CD1c-positive myeloid dendritic cell (primary cell): ENCODE measurements at regions not wholly inside any gene's neighbourhood (a gene's known extent, or its start where the extent isn't known, plus 50 kb on each side); places are given as distances from the start of the nearest gene placed in this dataset.

Source experiments
- DNase-seq: peaks from one replicate; pipeline ENCODE4 v3.0.0-alpha.2; 2016; ENCODE audit errors: extremely low spot score

GRCh38 chr2:104635608-104636007, 218.3 kb upstream of the POU3F3 start:
- no peak for DNase-seq

GRCh38 chr2:104638190-104638858, 215.6 kb upstream of the POU3F3 start:
- no peak for DNase-seq

GRCh38 chr2:104638859-104639202, 215.1 kb upstream of the POU3F3 start:
- no peak for DNase-seq

- DNase-seq, result no peak
Observed at GRCh38 chr2:104641786-104642185, 212.1 kb upstream of the POU3F3 start.

DNA sequence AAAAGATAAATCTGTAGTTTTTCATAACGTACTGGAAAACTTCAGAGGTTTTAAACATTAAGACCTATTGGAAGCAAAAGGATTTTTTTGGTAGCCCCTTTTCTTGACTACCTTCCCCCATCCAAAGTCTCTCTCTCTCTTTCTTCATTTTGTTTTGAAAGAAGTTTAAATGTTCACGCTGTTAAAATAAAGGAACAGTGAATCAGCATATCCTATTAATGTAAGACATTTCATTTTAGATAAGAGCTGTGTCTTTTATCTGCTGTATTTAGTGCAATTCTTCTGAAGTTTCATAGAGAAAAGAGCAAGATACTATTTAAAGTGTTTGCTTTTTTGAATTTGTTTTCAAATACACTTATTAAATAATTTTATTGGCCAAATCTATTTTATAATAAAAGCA, 205.5 kb upstream of the POU3F3 start:
- no peak for DNase-seq

DNA sequence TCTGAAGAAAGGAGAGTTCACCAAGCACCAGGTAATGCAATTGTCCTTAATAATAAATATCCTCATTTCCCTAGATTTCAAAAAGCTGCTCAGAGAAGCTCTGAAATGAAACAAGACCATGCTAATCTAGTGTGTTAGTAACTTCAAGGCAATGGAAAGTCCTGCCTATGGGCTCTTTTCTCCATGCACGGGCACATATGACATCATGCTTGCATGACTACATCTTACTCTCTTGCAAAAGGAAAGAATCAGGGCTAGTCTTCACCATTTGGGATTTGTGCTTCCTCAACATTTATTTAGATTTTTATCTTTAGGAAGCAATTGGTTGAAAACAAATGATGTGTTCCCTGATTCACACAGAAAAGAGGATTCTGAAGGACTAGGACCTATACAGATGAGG, 204.0 kb upstream of the POU3F3 start:
- DNase-seq, result no peak

GRCh38 chr2:104650405-104650996, 203.4 kb upstream of the POU3F3 start:
- no peak for DNase-seq

DNA sequence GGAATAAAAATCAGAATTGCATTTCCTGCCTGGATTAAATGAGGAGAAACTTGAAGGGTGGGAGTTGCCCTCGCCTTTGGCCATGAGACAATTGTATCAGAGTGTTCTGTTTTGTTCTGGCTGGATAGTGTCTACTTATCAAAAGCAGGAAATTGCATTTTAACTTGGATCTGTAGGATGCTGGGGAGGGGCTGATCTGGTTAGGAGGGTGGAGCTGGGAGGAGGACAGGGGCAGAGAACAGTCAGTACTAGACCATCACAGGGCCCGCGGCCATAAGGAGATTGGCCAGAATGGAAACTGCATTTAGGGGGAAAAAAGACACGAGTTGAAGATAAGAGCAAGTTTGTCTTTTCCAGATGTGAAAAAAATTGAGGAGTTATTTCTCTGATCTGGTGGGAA, 199.1 kb upstream of the POU3F3 start:
- no peak for DNase-seq

- DNase-seq, result no peak
Observed at GRCh38 chr2:104656571-104657163, 197.2 kb upstream of the POU3F3 start.

DNA sequence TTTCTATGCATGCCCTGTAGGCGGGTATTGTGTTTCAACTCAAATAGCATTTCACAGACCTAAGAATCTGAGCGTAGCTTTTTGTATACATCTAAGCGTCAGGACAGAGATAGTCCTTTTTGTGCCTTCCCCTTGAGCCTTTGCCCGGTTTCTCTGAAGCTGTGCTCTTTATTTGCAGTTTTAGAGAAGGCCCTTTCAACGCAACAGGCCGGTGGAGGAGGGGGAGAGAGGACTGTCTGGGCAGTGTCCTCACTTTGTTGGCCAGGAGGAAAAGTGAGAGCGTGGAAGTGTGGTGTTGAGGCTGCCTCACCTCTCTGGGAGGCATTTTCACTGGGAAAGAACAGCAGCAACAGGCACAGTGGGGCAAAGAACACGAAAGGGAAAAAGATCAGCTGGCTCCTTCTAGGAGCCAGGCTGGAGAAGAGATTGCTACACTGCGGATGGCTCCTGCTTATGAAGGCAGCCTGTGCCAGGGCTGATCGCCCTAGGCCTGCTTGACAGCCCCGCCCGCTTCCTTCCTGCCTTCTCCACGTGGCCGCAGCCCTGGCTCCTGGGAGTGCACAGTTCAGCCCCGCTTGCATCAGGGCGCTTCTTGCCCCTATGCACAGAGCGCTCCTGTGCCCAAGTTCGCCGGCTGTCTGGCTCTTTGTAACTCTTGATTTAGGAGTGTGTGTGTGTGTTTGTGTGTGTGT, 195.6 kb upstream of the POU3F3 start:
- peak; percentile 39 for DNase-seq

- DNase-seq, result peak; percentile 8
Observed at GRCh38 chr2:104658904-104659591, 194.9 kb upstream of the POU3F3 start.

- no peak for DNase-seq
Observed at GRCh38 chr2:104660991-104661390, 192.9 kb upstream of the POU3F3 start.

DNA sequence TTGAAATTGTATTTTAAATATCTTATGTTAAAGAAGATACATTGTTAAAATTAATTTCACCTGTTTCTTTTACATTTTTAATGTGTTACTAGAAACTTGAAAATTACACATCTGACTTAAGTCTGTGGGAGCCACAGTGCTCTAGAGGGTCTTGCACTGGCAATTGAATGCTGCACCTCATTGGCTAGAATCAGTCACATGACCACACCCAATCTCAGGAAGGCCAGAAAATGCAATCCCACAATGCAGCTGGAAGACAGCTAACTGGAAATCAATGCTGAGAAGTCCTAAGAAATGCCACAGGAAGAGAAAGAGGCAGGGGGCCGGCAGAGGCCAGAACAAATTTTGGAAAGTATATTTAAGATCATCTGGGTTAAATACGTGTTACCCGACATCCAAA, 189.2 kb upstream of the POU3F3 start:
- DNase-seq, result no peak

- DNase-seq, result no peak
Observed at GRCh38 chr2:104668631-104669030, 185.3 kb upstream of the POU3F3 start.

GRCh38 chr2:104673225-104673624, 180.7 kb upstream of the POU3F3 start:
- DNase-seq, result no peak

DNA sequence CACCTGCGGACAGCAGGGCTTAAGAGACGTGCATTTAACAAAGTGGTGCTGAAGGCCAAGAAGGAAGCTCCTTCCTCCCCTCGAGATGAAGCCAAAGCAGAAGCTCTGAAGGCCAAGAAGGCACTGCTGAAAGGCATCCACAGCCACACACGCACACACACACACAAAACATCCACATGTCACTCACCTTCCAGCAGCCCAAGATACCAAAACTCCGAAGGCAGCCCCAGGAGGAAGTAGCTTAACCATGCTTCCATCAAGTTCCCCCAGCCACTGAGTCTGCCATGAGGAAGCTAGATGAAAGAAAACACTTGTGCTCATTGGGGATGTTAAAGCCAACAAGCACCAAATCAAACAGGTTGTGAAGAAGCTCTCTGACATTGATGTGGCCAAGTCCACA, 175.7 kb upstream of the POU3F3 start:
- peak; percentile 10 for DNase-seq

DNA sequence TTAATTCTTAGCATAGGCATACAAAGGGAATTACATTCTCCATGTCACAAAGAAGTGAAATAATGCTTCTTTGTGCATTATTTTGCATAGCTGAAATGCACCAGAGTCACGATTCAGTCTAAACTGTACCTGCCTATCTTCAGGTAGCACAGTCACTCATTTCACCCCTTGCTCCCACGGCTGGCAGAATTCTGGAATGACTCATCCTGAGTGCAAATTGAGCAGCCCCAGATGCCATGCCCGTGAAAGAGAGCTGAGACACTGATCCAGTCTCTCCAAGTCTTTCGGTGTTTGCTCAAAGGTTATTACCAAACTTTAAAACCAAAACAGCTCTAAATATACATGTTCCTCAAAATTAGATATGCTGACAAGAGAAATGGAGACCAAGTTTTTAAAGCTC, 168.3 kb upstream of the POU3F3 start:
- DNase-seq, result no peak

GRCh38 chr2:104687147-104687546, 166.8 kb upstream of the POU3F3 start:
- no peak for DNase-seq

DNA sequence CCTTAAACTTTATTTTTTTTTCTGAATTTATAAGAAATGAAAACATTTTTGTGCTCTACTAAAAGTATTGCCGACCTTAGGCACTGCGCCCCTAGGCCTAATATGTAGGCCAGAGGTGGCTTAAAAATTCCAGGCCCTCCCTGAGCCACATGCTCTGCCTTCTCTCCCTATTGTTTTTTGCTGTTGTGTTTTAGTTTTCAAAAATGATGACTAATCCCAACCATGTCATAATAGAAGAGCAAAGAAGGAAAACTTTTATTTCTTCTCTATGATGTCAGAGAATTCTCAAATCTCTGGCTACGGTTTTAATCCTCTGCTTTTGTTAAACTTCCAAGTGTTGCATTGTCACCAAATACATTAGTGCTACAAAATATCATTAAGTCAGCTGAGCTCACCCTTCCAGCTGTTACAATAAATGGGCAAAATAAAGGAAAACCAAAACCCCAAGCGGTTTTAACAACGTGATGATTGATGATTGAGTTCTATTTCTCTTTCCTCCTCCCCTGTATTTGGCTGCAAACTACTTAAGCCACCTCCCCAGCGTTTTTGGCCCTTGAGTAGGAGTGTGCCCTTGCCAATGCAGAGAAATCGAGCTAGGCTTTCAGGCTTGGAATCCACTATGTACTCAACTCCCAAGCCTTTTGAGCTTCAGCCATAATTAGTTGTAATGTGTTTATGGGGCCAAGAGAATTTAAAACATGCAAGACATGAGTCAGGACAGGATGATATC, 163.5 kb upstream of the POU3F3 start:
- DNase-seq, result no peak

GRCh38 chr2:104698276-104698675, 155.6 kb upstream of the POU3F3 start:
- no peak for DNase-seq

- DNase-seq, result no peak
Observed at GRCh38 chr2:104701411-104701911, 152.5 kb upstream of the POU3F3 start.
